22Rv1 (cell line): ENCODE measurements at regions not wholly inside any gene's neighbourhood (a gene's known extent, or its start where the extent isn't known, plus 50 kb on each side); places are given as distances from the start of the nearest gene placed in this dataset.

Source experiments
- ZFX ChIP-seq: fragments of 450-650 bp; IDR thresholded peaks from 2 replicates; pipeline ENCODE4 v1.6.1; 2017; ENCODE audit warnings: antibody characterized with exemption, borderline replicate concordance
- TF ChIP-seq, protein P1 (sequence below): fragments of 450-650 bp; IDR thresholded peaks from 2 replicates; pipeline ENCODE4 v1.5.1; 2017; ENCODE audit warnings: mild to moderate bottlenecking

DNA sequence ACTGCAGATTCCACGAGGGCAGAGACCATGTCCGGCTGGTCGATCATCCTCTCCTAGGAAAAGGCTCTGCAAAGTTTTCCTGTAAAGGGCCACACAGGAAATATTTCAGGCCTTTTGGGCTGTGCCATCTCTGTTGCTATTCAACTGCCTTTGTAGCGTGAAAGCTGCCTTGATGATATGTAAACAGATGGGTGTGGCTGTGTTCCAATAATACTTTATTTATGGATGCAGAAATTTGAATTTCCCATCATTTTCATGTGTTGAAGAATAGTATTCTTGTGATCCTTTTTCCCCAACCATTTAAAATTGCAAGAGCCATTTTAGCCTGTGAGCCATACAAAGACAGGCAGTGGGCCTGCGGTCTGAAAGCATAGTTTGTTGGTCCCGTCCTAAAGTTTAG is 950.7 kb upstream of the RBFOX1 start:
- TF ChIP-seq, protein P1, sequence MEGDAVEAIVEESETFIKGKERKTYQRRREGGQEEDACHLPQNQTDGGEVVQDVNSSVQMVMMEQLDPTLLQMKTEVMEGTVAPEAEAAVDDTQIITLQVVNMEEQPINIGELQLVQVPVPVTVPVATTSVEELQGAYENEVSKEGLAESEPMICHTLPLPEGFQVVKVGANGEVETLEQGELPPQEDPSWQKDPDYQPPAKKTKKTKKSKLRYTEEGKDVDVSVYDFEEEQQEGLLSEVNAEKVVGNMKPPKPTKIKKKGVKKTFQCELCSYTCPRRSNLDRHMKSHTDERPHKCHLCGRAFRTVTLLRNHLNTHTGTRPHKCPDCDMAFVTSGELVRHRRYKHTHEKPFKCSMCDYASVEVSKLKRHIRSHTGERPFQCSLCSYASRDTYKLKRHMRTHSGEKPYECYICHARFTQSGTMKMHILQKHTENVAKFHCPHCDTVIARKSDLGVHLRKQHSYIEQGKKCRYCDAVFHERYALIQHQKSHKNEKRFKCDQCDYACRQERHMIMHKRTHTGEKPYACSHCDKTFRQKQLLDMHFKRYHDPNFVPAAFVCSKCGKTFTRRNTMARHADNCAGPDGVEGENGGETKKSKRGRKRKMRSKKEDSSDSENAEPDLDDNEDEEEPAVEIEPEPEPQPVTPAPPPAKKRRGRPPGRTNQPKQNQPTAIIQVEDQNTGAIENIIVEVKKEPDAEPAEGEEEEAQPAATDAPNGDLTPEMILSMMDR, result no peak
- TF ChIP-seq ZFX, result no peak
